ENCODE measurements at regions not wholly inside any gene's neighbourhood (a gene's known extent, or its start where the extent isn't known, plus 50 kb on each side); places are given as distances from the start of the nearest gene placed in this dataset.
A peak's percentile ranks its signal among the peaks of the same experiment; 100 is the strongest.
"Not testable (repeated sequence)": the region's sequence is repeated elsewhere in the genome, so short reads cannot be mapped to it uniquely, and the experiment has no call there.

- not testable (repeated sequence) for H3K27me3 ChIP-seq; H3K36me3 ChIP-seq; DNase-seq (ENCODE audit: low spot score in 2 of 2); H3K4me3 ChIP-seq; H3K4me1 ChIP-seq; H3K9me3 ChIP-seq; H3K27ac ChIP-seq
- WGBS: 22% methylated on average over 4 of the region's 4 CpGs
Observed at GRCh38 chr9:64130325-64130724, 1154.7 kb downstream of the FOXD4L5 start.

GRCh38 chr9:64128572-64128971 lies 1156.4 kb downstream of the FOXD4L5 start:
- TF ChIP-seq EP300 (IDR thresholded peaks at IDR 0.05): no peak
- TF ChIP-seq CTCF (IDR thresholded peaks at IDR 0.05): no peak
- TF ChIP-seq POLR2A (IDR thresholded peaks at IDR 0.05): no peak
- TF ChIP-seq POLR2AphosphoS5 (IDR thresholded peaks at IDR 0.05): no peak
- no peak for DNase-seq (ENCODE audit: low spot score in 2 of 2)
- no peaks in the 10 kb centered on the region for H3K36me3 ChIP-seq
- H3K4me3 ChIP-seq: no peak overlapping the region
- no peak overlapping the region for H3K27ac ChIP-seq
- no peaks in the 10 kb centered on the region for H3K4me1 ChIP-seq
- WGBS: 73% methylated on average over 5 of the region's 6 CpGs
- H3K27me3 ChIP-seq: no peaks in the 10 kb centered on the region
- no peaks in the 10 kb centered on the region for H3K9me3 ChIP-seq

- not testable (repeated sequence) for H3K36me3 ChIP-seq; H3K27me3 ChIP-seq; H3K27ac ChIP-seq; H3K4me1 ChIP-seq; H3K9me3 ChIP-seq; DNase-seq (ENCODE audit: low spot score in 2 of 2); H3K4me3 ChIP-seq
Observed at GRCh38 chr9:64121602-64122001, 1163.4 kb downstream of the FOXD4L5 start.

GRCh38 chr9:64117329-64117728 lies 1167.7 kb downstream of the FOXD4L5 start:
- not testable (repeated sequence) for DNase-seq (ENCODE audit: low spot score in 2 of 2); H3K27ac ChIP-seq; H3K36me3 ChIP-seq; H3K4me1 ChIP-seq; H3K27me3 ChIP-seq; H3K4me3 ChIP-seq; H3K9me3 ChIP-seq
- WGBS: 87% methylated on average over 5 of the region's 5 CpGs

- H3K4me3 ChIP-seq; H3K4me1 ChIP-seq; H3K36me3 ChIP-seq; H3K27me3 ChIP-seq; DNase-seq (ENCODE audit: low spot score in 2 of 2); H3K27ac ChIP-seq; H3K9me3 ChIP-seq: not testable (repeated sequence)
- WGBS: 23% methylated on average over 1 of the region's 1 CpG
Observed at GRCh38 chr9:64107867-64108266, 1177.1 kb downstream of the FOXD4L5 start.

GRCh38 chr9:64107211-64107610 lies 1177.8 kb downstream of the FOXD4L5 start:
- not testable (repeated sequence) for H3K27ac ChIP-seq; H3K27me3 ChIP-seq; H3K9me3 ChIP-seq; H3K36me3 ChIP-seq; DNase-seq (ENCODE audit: low spot score in 2 of 2); H3K4me3 ChIP-seq; H3K4me1 ChIP-seq
- 58% methylated on average over 1 of the region's 1 CpG for whole genome bisulfite sequencing

- H3K9me3 ChIP-seq; H3K4me1 ChIP-seq; DNase-seq (ENCODE audit: low spot score in 2 of 2); H3K27ac ChIP-seq; H3K36me3 ChIP-seq; H3K27me3 ChIP-seq; H3K4me3 ChIP-seq: not testable (repeated sequence)
- 59% methylated on average over 1 of the region's 1 CpG for WGBS
Observed at GRCh38 chr9:64105193-64105592, 1179.8 kb downstream of the FOXD4L5 start.

GRCh38 chr9:64101504-64101903 lies 1183.5 kb downstream of the FOXD4L5 start:
- H3K4me3 ChIP-seq; DNase-seq (ENCODE audit: low spot score in 2 of 2); H3K9me3 ChIP-seq; H3K36me3 ChIP-seq; H3K4me1 ChIP-seq; H3K27ac ChIP-seq; H3K27me3 ChIP-seq: not testable (repeated sequence)
- WGBS: 65% methylated on average over 3 of the region's 3 CpGs

- not testable (repeated sequence) for H3K36me3 ChIP-seq; H3K4me3 ChIP-seq; H3K27ac ChIP-seq; H3K4me1 ChIP-seq; H3K9me3 ChIP-seq; DNase-seq (ENCODE audit: low spot score in 2 of 2); H3K27me3 ChIP-seq
- 86% methylated on average over 4 of the region's 36 CpGs for WGBS
Observed at GRCh38 chr9:64100571-64101155, 1184.3 kb downstream of the FOXD4L5 start.

- H3K36me3 ChIP-seq: not testable (repeated sequence)
Observed at GRCh38 chr9:64085998-64086397, 1199.0 kb downstream of the FOXD4L5 start.

GRCh38 chr9:64071358-64072253 lies 1213.4 kb downstream of the FOXD4L5 start:
- WGBS: 82% methylated on average over 49 of the region's 72 CpGs
- H3K27ac ChIP-seq, H3K9me3 ChIP-seq, H3K4me3 ChIP-seq, H3K36me3 ChIP-seq, H3K27me3 ChIP-seq, H3K4me1 ChIP-seq: not testable (repeated sequence)
- peak in 1 of 2 donors; percentile 75 for DNase-seq (ENCODE audit: low spot score in 2 of 2)

More at GRCh38 chr9:64085998-64086397, 1199.0 kb downstream of the FOXD4L5 start:
- DNase-seq (ENCODE audit: low spot score in 2 of 2); H3K9me3 ChIP-seq; H3K4me3 ChIP-seq; H3K27me3 ChIP-seq; H3K27ac ChIP-seq; H3K4me1 ChIP-seq: not testable (repeated sequence)
- WGBS: 78% methylated on average over 5 of the region's 5 CpGs

GRCh38 chr9:64070611-64071357 lies 1214.2 kb downstream of the FOXD4L5 start:
- whole genome bisulfite sequencing: 71% methylated on average over 12 of the region's 39 CpGs
- not testable (repeated sequence) for H3K4me3 ChIP-seq; DNase-seq (ENCODE audit: low spot score in 2 of 2)

More at GRCh38 chr9:64070611-64071357, 1214.2 kb downstream of the FOXD4L5 start:
- not testable (repeated sequence) for H3K4me1 ChIP-seq, H3K27me3 ChIP-seq, H3K36me3 ChIP-seq, H3K9me3 ChIP-seq, H3K27ac ChIP-seq

All from suprapubic skin (tissue), 4 donors.